T-helper 2 cell treated with Interferon-gamma antibody and Interleukin-4, amounts not matched to agents 5 μg/mL and 100 μg/mL, for 36 hours (primary cell): ENCODE measurements at regions not wholly inside any gene's neighbourhood (a gene's known extent, or its start where the extent isn't known, plus 50 kb on each side); places are given as distances from the start of the nearest gene placed in this dataset.

Source experiments
- DNase-seq: peaks from one replicate; pipeline ENCODE4 v3.0.0; 2021; ENCODE audit warnings: low spot score
- H3K27ac Mint-ChIP-seq: one replicate; pipeline ENCODE4 v1.8.0; 2021; ENCODE audit warnings: mild to moderate bottlenecking, mixed read lengths
- H3K27me3 Mint-ChIP-seq: one replicate; pipeline ENCODE4 v1.8.0; 2021; ENCODE audit warnings: low read depth, mixed read lengths
- H3K36me3 Mint-ChIP-seq: one replicate; pipeline ENCODE4 v1.8.0; 2021; ENCODE audit warnings: low read depth, mixed read lengths
- H3K4me1 Mint-ChIP-seq: one replicate; pipeline ENCODE4 v1.8.0; 2021; ENCODE audit warnings: low read depth, mixed read lengths
- H3K4me3 Mint-ChIP-seq: one replicate; pipeline ENCODE4 v1.8.0; 2022; ENCODE audit warnings: mild to moderate bottlenecking, moderate library complexity, mixed read lengths
- H3K9me3 Mint-ChIP-seq: one replicate; pipeline ENCODE4 v1.8.0; 2021; ENCODE audit warnings: mixed read lengths

DNA sequence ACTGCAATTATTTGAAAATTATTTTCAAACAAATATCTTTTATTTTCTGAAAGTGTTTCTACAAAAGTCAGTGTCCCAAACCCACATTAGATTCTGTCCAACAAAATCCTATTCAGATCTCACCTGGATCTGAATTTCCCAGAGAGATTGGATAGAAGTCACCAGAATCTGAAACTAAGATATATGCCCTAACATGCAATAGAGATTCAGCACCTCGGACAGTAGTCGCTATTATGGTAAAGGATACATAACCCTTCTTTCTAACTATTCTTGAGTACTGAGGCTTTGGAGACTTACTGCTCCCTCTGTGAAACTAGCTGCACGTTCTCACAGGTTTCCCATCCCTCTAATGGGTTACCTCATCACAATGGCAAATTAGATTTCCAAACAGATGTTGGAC lies 151.4 kb downstream of the ID4 start:
- H3K4me1 Mint-ChIP-seq: no peaks in the 10 kb centered on the region
- H3K27me3 Mint-ChIP-seq: no peaks in the 10 kb centered on the region
- H3K4me3 Mint-ChIP-seq: no peak overlapping the region
- H3K9me3 Mint-ChIP-seq: no peaks in the 10 kb centered on the region
- H3K27ac Mint-ChIP-seq: no peak overlapping the region
- DNase-seq: no peak
- H3K36me3 Mint-ChIP-seq: no peaks in the 10 kb centered on the region

DNA sequence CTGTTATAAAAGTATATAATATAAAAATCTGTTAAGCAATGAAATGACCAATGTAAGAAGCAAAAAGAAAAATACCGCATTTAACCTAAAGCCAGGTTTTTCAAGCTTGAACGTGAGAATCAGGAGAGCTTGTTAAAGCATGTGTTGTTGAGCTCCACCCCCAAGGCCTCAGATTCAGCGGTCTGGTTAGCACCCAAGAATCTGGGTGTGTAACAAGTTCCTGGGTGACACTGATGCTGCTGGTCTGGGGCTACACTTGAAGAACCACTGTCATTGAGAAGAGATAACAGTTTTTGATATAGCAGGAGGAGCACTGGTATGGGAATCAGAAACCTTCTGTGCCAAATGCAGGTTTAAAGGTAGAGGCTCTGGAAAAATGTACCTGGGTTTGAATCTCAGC lies 154.0 kb downstream of the ID4 start:
- H3K9me3 Mint-ChIP-seq: no peaks in the 10 kb centered on the region
- H3K4me1 Mint-ChIP-seq: no peaks in the 10 kb centered on the region
- no peak overlapping the region for H3K27ac Mint-ChIP-seq
- no peak overlapping the region for H3K4me3 Mint-ChIP-seq
- no peaks in the 10 kb centered on the region for H3K36me3 Mint-ChIP-seq
- no peak for DNase-seq
- no peaks in the 10 kb centered on the region for H3K27me3 Mint-ChIP-seq

DNA sequence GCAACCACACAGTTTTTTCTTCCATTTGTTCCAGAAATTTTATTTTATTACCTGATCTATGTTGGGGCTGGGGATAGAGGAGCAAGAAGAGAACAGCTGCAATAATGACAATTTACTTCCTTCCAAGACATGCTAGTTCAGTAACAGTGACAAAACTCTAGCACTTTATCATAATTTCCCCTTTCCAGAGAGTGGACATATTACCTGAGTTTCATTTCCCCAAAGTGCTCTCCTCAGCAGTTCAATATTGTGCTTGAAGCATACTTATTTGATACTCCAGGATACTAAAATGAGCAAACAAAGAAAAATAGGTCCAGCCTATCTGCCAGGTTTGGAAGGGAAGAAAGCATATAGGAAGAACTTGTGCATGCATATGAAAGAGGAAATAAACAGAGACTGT lies 157.7 kb downstream of the ID4 start:
- H3K27me3 Mint-ChIP-seq: peaks cover 2% of the 10 kb centered on the region

DNA sequence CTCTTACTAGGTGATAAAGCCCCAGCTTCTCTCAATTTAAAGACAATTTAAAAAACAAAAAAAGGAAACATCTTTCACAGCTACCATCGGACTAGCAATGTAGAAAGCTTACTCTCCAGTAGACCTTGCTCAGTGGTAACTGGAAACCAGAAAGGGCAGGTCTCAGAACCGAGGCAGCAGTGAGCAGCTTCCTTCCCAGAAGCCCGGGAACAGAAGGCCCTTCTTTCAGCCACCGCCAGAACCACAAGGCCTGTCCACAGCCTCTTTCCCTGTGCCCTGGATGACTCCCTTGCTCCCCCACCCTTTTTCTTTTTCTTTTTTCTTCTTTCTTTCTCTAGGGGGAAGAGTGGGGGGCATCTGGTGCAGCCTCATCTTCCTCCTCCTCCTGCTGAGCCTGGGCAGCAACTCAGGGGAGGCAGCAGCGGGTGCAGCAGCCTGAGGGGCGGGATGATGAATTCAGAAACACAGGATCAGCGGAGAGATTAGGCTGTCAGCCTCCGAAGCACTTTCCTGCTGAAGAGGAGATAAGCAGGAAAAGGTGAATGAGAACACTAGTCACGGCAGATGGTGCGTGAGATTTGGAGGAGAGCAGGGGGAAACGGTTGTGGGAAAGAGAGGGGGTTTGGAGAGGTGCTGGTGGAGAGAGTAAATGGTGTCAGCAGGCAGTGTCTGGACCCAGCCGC lies 158.5 kb downstream of the ID4 start:
- DNase-seq: no peak
- H3K4me3 Mint-ChIP-seq: no peak overlapping the region
- H3K9me3 Mint-ChIP-seq: peaks cover 7% of the 10 kb centered on the region
- H3K27ac Mint-ChIP-seq: no peak overlapping the region
- H3K4me1 Mint-ChIP-seq: no peaks in the 10 kb centered on the region
- H3K27me3 Mint-ChIP-seq: peaks cover 2% of the 10 kb centered on the region
- H3K36me3 Mint-ChIP-seq: no peaks in the 10 kb centered on the region

More for the DNA sequence above, 157.7 kb downstream of the ID4 start:
- H3K4me3 Mint-ChIP-seq: no peak overlapping the region
- no peaks in the 10 kb centered on the region for H3K4me1 Mint-ChIP-seq
- no peaks in the 10 kb centered on the region for H3K36me3 Mint-ChIP-seq
- H3K9me3 Mint-ChIP-seq: peaks cover 6% of the 10 kb centered on the region
- no peak for DNase-seq
- no peak overlapping the region for H3K27ac Mint-ChIP-seq

DNA sequence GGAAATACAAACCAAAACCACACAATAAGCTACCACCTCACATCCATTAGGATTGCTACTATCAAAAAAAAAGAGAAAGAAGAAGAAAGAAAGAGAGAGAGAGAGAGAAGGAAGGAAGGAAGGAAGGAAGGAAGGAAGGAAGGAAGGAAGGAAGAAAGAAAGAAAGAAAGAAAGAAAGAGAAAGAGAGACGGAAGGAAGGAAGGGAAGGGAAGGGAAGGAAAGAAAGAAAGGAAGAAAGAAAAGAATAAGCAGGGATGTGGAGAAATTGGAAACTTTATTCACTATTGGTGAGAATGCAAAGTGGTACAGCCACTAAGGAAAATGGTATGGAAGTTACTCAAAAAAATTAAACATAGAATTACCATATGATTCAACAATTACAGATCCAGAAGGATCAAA lies 159.9 kb downstream of the ID4 start:
- Mint-ChIP-seq H3K9me3 (peaks cover 7% of the 10 kb centered on the region), H3K27me3 (peaks cover 2% of the 10 kb centered on the region)

DNA sequence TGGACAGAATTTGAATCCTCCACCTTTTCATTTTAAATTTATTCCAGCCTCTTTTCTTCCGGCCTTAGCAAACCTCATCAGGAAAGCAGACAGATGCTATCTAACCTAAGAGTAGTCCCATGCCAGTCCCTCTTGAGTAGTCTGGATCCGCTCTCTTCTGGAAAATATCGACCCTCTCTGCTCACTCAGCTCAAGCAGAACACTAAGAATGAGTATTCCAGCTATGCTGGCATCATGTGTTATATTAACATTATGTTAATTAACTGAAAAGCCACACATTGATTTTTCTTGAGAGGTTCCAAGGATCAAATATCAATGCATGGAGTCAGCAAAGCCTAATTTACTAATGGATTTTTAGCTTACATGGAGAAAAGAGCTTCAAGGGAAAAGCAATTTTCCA lies 161.4 kb downstream of the ID4 start:
- Mint-ChIP-seq H3K9me3 (peaks cover 7% of the 10 kb centered on the region), H3K27ac (no peak overlapping the region), H3K27me3 (peaks cover 2% of the 10 kb centered on the region), H3K4me1 (no peaks in the 10 kb centered on the region), H3K36me3 (no peaks in the 10 kb centered on the region), H3K4me3 (no peak overlapping the region)
- no peak for DNase-seq

More for the DNA sequence above, 159.9 kb downstream of the ID4 start:
- Mint-ChIP-seq H3K27ac (no peak overlapping the region), H3K4me1 (no peaks in the 10 kb centered on the region), H3K4me3 (no peak overlapping the region), H3K36me3 (no peaks in the 10 kb centered on the region)
- DNase-seq: no peak

DNA sequence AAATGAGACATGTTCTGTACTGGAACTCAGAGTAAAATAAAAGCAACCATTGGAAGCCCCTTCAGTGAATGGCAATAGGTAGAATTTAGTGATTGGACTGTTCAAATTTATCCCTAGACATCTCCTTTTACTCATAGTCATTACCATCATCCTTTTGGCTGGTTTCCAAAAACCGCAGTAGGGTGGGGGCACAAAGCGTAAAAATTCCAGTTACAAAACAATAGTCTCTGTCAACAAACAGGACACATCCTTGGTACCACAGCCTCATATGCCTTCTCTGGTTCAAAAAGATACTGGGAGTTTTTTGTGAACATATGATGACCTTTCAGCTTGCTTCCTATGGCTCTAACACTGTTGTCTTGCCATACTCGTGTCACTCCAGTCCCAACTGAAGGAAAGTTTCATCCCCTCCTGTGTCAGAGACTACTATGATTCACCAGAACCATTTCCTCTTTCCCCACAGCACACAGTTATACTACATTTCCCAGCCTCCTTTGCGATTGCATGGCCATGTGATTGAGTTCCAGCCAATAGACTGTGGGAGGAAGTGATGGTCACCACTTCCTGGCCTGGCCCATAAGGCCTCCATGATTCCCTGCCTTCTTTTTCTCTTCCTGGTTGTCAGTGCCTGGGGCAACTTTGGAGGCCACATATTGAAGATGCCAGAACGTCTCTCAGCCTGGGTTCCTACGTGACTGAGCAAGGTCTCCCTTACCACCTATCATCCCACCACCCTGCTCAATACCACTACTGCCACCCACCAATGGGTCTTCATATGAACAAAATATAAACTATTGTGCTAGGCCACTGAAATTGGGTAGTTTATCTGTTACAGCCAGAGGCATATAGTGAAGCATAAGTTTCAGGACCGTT lies 162.4 kb downstream of the ID4 start:
- Mint-ChIP-seq H3K36me3 (no peaks in the 10 kb centered on the region), H3K4me3 (no peak overlapping the region), H3K4me1 (no peaks in the 10 kb centered on the region), H3K27me3 (peaks cover 2% of the 10 kb centered on the region), H3K27ac (no peak overlapping the region), H3K9me3 (peaks cover 7% of the 10 kb centered on the region)
- peak; percentile 7 for DNase-seq

DNA sequence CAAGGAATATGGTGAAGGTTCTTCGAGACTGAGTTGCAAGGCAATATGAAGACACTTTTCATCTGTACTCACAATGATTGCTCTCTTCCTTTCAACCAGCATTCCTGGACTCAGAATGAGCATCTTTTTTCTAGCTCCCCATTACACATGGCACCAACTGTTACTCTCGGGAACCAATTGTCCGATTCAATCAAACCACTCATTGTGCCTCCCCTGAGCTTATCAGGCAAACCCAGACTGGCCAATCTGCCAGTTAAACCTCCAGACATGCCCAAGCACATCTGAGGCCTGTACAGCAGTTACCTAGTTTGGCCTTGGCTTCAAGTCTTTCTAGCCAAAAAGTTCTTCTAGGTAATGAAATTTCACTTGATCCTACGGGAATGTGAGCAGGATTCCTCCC lies 164.1 kb downstream of the ID4 start:
- Mint-ChIP-seq H3K36me3 (no peaks in the 10 kb centered on the region), H3K9me3 (peaks cover 7% of the 10 kb centered on the region), H3K4me3 (no peak overlapping the region), H3K27ac (no peak overlapping the region), H3K4me1 (no peaks in the 10 kb centered on the region), H3K27me3 (peaks cover 2% of the 10 kb centered on the region)
- DNase-seq: no peak

DNA sequence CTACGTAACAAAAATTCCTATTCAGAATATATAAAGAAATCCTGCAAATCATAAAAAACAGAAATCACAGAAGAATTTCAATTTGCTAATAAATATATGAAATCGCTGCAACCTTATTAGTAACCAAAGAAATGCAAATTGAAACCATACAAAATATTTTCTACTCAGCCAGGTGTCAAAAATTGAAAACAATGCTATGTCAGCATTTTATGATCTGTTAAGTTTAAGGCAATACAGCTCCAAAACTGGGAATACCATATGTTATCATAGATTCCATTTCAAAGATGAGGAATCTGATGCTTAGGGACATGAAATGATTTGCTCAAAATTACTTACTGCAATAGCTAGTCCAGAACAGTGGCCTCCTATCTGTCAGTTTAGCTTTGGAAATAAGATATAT lies 168.9 kb downstream of the ID4 start:
- H3K4me3 Mint-ChIP-seq: no peak overlapping the region
- no peak overlapping the region for H3K27ac Mint-ChIP-seq
- H3K36me3 Mint-ChIP-seq: no peaks in the 10 kb centered on the region
- DNase-seq: no peak
- H3K4me1 Mint-ChIP-seq: no peaks in the 10 kb centered on the region
- peaks cover 3% of the 10 kb centered on the region for H3K27me3 Mint-ChIP-seq
- H3K9me3 Mint-ChIP-seq: no peaks in the 10 kb centered on the region

DNA sequence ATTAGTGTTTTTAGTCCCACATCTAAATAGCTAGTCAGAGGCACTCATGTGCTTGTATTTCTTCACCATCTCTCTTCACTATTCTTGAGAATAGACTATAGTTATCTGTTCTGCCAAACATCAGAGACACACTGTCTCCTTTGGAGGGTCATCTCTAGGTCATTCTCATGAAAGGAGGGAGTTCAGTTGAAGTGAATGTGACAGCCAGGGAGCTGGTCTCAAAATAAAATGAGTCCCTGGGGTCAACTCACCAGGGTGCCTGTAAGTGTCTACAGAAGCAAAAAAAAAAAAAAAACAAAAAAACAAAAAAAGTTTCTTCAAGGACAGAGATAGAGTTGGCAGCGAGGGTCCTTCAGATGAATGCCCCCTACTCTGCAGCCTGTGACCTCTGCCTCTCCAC lies 171.0 kb downstream of the ID4 start:
- peaks cover 3% of the 10 kb centered on the region for H3K27me3 Mint-ChIP-seq

DNA sequence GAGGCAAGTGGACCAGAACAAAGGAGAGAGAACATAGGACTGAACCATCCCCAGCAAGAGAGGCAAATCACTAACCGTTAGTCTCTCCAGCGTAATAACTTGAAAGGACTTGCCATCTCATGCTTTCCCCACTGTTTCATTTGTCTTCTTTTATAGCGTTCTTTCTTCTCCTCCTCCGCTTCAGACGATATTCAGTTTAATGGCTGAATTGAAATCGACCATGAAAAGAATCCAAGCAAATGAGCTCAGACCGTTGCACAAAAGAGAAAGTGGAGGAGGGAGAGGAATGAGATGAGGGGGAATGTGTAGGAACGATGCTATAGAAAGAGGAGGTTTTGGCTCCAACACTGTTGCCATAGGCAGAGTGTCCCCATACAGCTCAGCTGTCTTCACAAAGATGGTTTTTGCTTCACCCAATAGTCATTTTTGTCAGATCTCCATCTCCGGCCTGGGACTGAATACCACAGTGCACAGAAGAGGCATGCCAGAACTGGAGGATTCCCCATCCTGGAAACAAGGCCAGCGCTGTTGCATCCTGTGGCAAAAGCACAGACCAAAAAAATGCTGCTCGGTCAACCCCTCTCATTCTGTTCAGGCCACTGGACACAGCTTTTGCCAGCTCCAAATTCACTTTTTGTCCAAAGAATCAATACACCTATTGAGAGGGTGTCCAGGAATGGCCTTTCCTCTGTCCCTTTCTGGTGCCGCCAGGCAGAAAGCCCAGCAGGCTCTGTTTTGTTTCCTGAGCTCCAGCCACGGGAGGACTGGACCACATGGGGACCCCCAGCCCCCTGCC lies 176.1 kb downstream of the ID4 start:
- Mint-ChIP-seq H3K27ac (no peak overlapping the region), H3K36me3 (no peaks in the 10 kb centered on the region), H3K27me3 (peaks cover 13% of the 10 kb centered on the region), H3K4me1 (no peaks in the 10 kb centered on the region), H3K4me3 (no peak overlapping the region), H3K9me3 (no peaks in the 10 kb centered on the region)
- DNase-seq: no peak

More for the DNA sequence above, 171.0 kb downstream of the ID4 start:
- no peaks in the 10 kb centered on the region for H3K36me3 Mint-ChIP-seq
- H3K4me1 Mint-ChIP-seq: no peaks in the 10 kb centered on the region
- no peak for DNase-seq
- no peaks in the 10 kb centered on the region for H3K9me3 Mint-ChIP-seq
- H3K4me3 Mint-ChIP-seq: no peak overlapping the region
- H3K27ac Mint-ChIP-seq: no peak overlapping the region

DNA sequence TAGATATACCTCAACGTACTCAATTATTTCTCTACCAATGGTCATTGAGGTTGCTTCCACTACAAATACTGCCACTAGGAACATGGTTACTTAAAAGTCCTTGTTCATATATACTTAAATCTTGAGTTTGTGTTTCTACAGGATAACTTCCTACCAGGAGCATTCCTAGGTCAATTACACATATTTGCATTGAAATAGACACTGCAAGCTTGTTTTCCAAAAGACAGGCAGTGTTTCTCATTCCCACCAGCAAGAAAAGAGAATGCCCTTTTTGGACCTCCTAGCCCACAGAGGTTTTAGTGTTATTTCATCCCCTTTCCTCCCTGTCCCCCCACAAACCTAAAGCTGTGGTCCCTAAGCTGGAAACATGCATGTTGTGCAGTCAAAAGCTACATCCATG lies 177.3 kb downstream of the ID4 start:
- Mint-ChIP-seq H3K4me1 (no peaks in the 10 kb centered on the region), H3K36me3 (no peaks in the 10 kb centered on the region), H3K27ac (no peak overlapping the region), H3K27me3 (peaks cover 15% of the 10 kb centered on the region), H3K9me3 (no peaks in the 10 kb centered on the region), H3K4me3 (no peak overlapping the region)
- DNase-seq: no peak

DNA sequence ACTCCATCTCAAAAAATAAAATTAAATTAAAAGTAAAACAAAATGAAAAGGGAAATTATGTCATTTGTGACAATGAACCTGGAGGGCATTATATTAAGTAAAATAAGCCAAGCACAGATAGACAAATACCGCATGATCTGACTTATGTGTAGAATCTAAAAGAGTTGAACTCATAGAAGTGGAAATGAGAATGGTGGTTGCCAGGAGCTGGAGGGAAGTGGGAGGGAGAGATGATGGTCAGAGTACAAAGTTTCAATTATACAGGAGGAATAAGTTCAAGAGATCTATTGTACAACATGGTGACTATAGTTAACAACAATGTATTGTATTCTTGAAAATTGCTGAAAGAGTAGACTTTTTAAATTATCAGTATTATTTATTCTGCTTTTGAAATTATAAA lies 183.4 kb downstream of the ID4 start:
- Mint-ChIP-seq H3K4me1 (peaks cover 14% of the 10 kb centered on the region), H3K4me3 (no peak overlapping the region), H3K9me3 (no peaks in the 10 kb centered on the region), H3K27ac (no peak overlapping the region), H3K36me3 (no peaks in the 10 kb centered on the region), H3K27me3 (peaks cover 35% of the 10 kb centered on the region)
- DNase-seq: no peak

DNA sequence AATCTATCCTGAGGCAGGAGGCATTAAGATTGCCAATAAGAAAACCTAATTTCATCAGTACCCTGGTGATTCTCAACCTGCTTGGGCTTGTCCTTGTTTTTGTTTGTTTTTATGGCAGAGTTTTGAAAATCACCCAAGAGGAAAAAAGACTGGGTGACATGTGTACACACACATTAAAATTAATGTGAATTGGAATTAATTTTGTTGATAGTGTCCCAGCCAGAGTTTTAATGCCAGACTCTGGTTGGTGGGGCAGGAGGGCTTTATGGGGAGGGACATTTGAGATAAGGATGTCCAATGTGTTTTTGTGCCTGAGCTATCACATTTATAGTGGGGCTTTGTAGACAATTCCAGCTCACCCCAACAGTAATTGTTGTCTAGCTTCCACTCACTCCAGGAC lies 184.6 kb downstream of the ID4 start:
- peaks cover 14% of the 10 kb centered on the region for H3K4me1 Mint-ChIP-seq
- no peak overlapping the region for H3K4me3 Mint-ChIP-seq
- peaks cover 37% of the 10 kb centered on the region for H3K27me3 Mint-ChIP-seq
- H3K36me3 Mint-ChIP-seq: no peaks in the 10 kb centered on the region
- no peaks in the 10 kb centered on the region for H3K9me3 Mint-ChIP-seq
- DNase-seq: no peak
- H3K27ac Mint-ChIP-seq: no peak overlapping the region
